Activated naive CD4-positive, alpha-beta T cell treated with anti-CD3 and anti-CD28 coated beads, Interleukin-2, amount 50 U/mL, for 72 hours (primary cell): ENCODE measurements at regions not wholly inside any gene's neighbourhood (a gene's known extent, or its start where the extent isn't known, plus 50 kb on each side); places are given as distances from the start of the nearest gene placed in this dataset.

Experiments used
- ATAC-seq, 2 donors: fragments of 150-1000 bp; cut with Tn5 transposase; 2 replicates each; pipeline ENCODE4 v1.10.0; 2021; ENCODE audit warnings: mild to moderate bottlenecking in 2 of 2, moderate library complexity in 2 of 2
- DNase-seq, 2 donors: peaks; one replicate each; pipeline ENCODE4 v3.0.0; 2021 to 2022; ENCODE audit warnings: low spot score in 2 of 2
- H3K27ac Mint-ChIP-seq, 2 donors: one replicate each; pipeline ENCODE4 v1.8.0; 2022; ENCODE audit warnings: mild to moderate bottlenecking in 2 of 2, mixed read lengths in 2 of 2
- H3K36me3 Mint-ChIP-seq, 2 donors: one replicate each; pipeline ENCODE4 v1.8.0; 2022; ENCODE audit warnings: mixed read lengths in 2 of 2
- H3K9me3 Mint-ChIP-seq, 2 donors: one replicate each; pipeline ENCODE4 v1.8.0; 2022; ENCODE audit warnings: mixed read lengths in 2 of 2

- H3K9me3 Mint-ChIP-seq: peaks cover 6 to 10% of the 10 kb centered on the region in 2 donors
- ATAC-seq: no peak
- H3K36me3 Mint-ChIP-seq: no peaks in the 10 kb centered on the region
- DNase-seq: no peak
- H3K27ac Mint-ChIP-seq: no peak overlapping the region
These were observed 85.4 kb downstream of the SIK1 start for GRCh38 chr21:43341378-43342161.

- peaks cover 6 to 10% of the 10 kb centered on the region in 2 donors for H3K9me3 Mint-ChIP-seq
- DNase-seq (no peak), ATAC-seq (no peak)
- no peaks in the 10 kb centered on the region for H3K36me3 Mint-ChIP-seq
- peak overlapping the region in 1 of 2 donors; percentile 85 for H3K27ac Mint-ChIP-seq
These were observed 86.2 kb downstream of the SIK1 start for GRCh38 chr21:43340491-43341377.

GRCh38 chr21:43339668-43340067, 87.3 kb downstream of the SIK1 start:
- no peak for ATAC-seq
- Mint-ChIP-seq H3K27ac (peak overlapping the region in 1 of 2 donors; percentile 78), H3K36me3 (no peaks in the 10 kb centered on the region), H3K9me3 (peaks cover 6 to 10% of the 10 kb centered on the region in 2 donors)
- no peak for DNase-seq

- H3K27ac Mint-ChIP-seq: peak overlapping the region; percentile 78 to 83
- DNase-seq (no peak), ATAC-seq (no peak)
- H3K36me3 Mint-ChIP-seq: no peaks in the 10 kb centered on the region
- peaks cover 6 to 10% of the 10 kb centered on the region in 2 donors for H3K9me3 Mint-ChIP-seq
These were observed 88.0 kb downstream of the SIK1 start for GRCh38 chr21:43338951-43339350.

GRCh38 chr21:43337901-43338655, 88.9 kb downstream of the SIK1 start:
- ATAC-seq (no peak), DNase-seq (no peak)
- H3K9me3 Mint-ChIP-seq: peaks cover 6 to 10% of the 10 kb centered on the region in 2 donors
- H3K36me3 Mint-ChIP-seq: no peaks in the 10 kb centered on the region
- H3K27ac Mint-ChIP-seq: no peak overlapping the region

GRCh38 chr21:43335119-43335518, 91.8 kb downstream of the SIK1 start:
- Mint-ChIP-seq H3K9me3 (peaks cover 6 to 10% of the 10 kb centered on the region in 2 donors), H3K27ac (peak overlapping the region; percentile 55 to 70)
- no peak for ATAC-seq

GRCh38 chr21:43334214-43334958, 92.5 kb downstream of the SIK1 start:
- H3K27ac Mint-ChIP-seq: no peak overlapping the region
- ATAC-seq (no peak), DNase-seq (no peak)
- H3K36me3 Mint-ChIP-seq: no peaks in the 10 kb centered on the region
- H3K9me3 Mint-ChIP-seq: peaks cover 6 to 10% of the 10 kb centered on the region in 2 donors

More at GRCh38 chr21:43335119-43335518, 91.8 kb downstream of the SIK1 start:
- DNase-seq: no peak
- no peaks in the 10 kb centered on the region for H3K36me3 Mint-ChIP-seq

GRCh38 chr21:43333298-43334062, 93.5 kb downstream of the SIK1 start:
- ATAC-seq: no peak
- no peak overlapping the region for H3K27ac Mint-ChIP-seq
- H3K9me3 Mint-ChIP-seq: peaks cover 6 to 10% of the 10 kb centered on the region in 2 donors

GRCh38 chr21:43332861-43333297, 94.1 kb downstream of the SIK1 start:
- Mint-ChIP-seq H3K36me3 (no peaks in the 10 kb centered on the region), H3K27ac (no peak overlapping the region), H3K9me3 (peaks cover 4 to 9% of the 10 kb centered on the region in 2 donors)
- ATAC-seq (no peak), DNase-seq (no peak)

More at GRCh38 chr21:43333298-43334062, 93.5 kb downstream of the SIK1 start:
- DNase-seq: no peak
- H3K36me3 Mint-ChIP-seq: no peaks in the 10 kb centered on the region

GRCh38 chr21:43331962-43332828, 94.7 kb downstream of the SIK1 start:
- ATAC-seq (no peak), DNase-seq (no peak)

GRCh38 chr21:43331111-43331961, 95.6 kb downstream of the SIK1 start:
- no peak for DNase-seq

More at GRCh38 chr21:43331962-43332828, 94.7 kb downstream of the SIK1 start:
- Mint-ChIP-seq H3K27ac (no peak overlapping the region), H3K36me3 (no peaks in the 10 kb centered on the region), H3K9me3 (peaks cover 0 to 5% of the 10 kb centered on the region in 2 donors)

GRCh38 chr21:43330306-43330881, 96.5 kb downstream of the SIK1 start:
- no peak for DNase-seq
- H3K9me3 Mint-ChIP-seq: no peaks in the 10 kb centered on the region
- ATAC-seq: no peak
- no peak overlapping the region for H3K27ac Mint-ChIP-seq
- no peaks in the 10 kb centered on the region for H3K36me3 Mint-ChIP-seq

More at GRCh38 chr21:43331111-43331961, 95.6 kb downstream of the SIK1 start:
- Mint-ChIP-seq H3K36me3 (no peaks in the 10 kb centered on the region), H3K27ac (no peak overlapping the region), H3K9me3 (no peaks in the 10 kb centered on the region)
- no peak for ATAC-seq

GRCh38 chr21:43329711-43330269, 97.1 kb downstream of the SIK1 start:
- no peak for ATAC-seq
- Mint-ChIP-seq H3K36me3 (no peaks in the 10 kb centered on the region), H3K27ac (no peak overlapping the region), H3K9me3 (no peaks in the 10 kb centered on the region)
- no peak for DNase-seq
